ENCODE measurements at regions not wholly inside any gene's neighbourhood (a gene's known extent, or its start where the extent isn't known, plus 50 kb on each side); places are given as distances from the start of the nearest gene placed in this dataset.

DNA sequence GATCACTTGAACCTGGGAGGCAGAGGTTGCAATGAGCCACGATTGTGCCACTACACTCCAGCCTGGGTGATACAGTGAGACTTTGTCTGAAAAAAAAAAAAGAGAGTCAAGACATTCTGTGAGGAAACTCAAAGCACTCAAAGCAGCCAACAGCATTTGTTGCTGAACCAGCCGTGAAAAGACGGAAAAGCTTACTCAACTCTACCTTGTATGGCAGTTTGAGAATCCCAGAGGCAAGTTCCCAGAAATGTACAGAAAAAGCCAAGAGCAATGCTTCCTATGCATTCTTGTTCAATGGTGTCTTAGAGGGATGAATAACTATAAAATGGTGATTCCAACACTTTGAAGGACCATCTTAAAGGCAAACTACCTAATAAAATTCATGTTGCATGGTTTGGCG lies 170.2 kb downstream of the HSD17B3 start:
- TF ChIP-seq, protein P1, sequence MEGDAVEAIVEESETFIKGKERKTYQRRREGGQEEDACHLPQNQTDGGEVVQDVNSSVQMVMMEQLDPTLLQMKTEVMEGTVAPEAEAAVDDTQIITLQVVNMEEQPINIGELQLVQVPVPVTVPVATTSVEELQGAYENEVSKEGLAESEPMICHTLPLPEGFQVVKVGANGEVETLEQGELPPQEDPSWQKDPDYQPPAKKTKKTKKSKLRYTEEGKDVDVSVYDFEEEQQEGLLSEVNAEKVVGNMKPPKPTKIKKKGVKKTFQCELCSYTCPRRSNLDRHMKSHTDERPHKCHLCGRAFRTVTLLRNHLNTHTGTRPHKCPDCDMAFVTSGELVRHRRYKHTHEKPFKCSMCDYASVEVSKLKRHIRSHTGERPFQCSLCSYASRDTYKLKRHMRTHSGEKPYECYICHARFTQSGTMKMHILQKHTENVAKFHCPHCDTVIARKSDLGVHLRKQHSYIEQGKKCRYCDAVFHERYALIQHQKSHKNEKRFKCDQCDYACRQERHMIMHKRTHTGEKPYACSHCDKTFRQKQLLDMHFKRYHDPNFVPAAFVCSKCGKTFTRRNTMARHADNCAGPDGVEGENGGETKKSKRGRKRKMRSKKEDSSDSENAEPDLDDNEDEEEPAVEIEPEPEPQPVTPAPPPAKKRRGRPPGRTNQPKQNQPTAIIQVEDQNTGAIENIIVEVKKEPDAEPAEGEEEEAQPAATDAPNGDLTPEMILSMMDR (conservative IDR thresholded peaks at IDR 0.05), result no peak

DNA sequence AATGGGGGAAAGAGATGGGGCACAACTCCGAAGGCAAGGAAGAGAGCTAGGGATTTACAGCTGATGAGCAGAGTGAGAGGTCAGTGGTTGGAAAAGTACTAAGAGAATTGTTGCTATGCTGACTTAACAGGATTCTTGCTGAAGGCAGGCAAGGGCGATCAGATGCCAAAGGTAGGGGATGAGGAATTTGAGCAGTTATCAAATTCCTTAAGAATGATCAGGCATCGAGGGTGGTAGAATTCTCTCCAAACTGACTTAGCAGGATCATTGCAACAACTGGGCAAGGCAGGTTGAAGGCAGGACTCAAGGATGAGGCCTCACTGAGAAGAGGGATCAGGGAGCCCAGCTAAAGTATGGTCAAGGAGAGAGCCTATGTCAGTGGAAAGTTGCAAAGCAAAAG lies 171.0 kb downstream of the HSD17B3 start:
- no peak overlapping the region for H3K27ac ChIP-seq
- TF ChIP-seq, protein P1 (conservative IDR thresholded peaks at IDR 0.05), result no peak

More for the DNA sequence above, 170.2 kb downstream of the HSD17B3 start:
- H3K27ac ChIP-seq, result no peak overlapping the region

DNA sequence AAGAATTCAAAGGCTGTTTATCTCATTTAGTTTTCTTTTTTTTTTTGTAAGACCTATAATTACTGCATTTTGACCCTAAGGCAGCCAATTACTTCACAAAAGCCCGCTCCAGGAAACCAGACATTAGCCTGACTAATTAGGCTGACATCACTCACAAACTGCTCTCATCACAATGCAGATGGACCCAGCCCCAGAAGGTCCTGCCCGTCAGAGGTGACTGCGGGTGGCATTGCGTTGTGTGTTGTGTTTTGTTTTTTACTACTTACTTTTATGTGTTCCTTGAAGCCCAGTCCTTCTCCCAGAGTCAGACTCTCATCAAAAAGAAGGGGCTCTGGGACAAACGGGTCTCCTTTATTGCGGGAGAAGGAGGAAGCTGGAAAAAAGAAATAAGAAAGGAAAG lies 172.2 kb downstream of the HSD17B3 start:
- TF ChIP-seq, protein P1 (conservative IDR thresholded peaks at IDR 0.05), result no peak
- H3K27ac ChIP-seq, result no peak overlapping the region

DNA sequence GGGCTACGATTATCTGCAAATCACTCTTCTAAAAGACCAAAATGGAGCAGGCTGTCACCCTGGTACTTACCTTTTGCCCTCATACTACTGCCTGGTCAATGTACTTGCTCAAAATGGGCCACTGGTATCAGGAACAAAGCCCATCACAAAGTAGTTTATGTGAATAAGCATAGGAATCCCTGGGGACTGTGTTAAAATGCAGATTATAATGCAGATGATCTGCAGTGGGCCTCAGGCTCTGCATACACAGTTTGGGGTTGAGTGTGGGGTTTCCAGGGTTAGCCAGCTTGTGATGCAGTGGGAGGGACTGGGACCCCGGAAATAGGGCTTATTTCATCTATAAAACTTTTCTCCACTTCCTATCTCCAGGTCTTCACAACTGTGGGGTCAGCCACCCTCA lies 173.1 kb downstream of the HSD17B3 start:
- H3K27ac ChIP-seq, result no peak overlapping the region
- TF ChIP-seq, protein P1 (conservative IDR thresholded peaks at IDR 0.05), result no peak

DNA sequence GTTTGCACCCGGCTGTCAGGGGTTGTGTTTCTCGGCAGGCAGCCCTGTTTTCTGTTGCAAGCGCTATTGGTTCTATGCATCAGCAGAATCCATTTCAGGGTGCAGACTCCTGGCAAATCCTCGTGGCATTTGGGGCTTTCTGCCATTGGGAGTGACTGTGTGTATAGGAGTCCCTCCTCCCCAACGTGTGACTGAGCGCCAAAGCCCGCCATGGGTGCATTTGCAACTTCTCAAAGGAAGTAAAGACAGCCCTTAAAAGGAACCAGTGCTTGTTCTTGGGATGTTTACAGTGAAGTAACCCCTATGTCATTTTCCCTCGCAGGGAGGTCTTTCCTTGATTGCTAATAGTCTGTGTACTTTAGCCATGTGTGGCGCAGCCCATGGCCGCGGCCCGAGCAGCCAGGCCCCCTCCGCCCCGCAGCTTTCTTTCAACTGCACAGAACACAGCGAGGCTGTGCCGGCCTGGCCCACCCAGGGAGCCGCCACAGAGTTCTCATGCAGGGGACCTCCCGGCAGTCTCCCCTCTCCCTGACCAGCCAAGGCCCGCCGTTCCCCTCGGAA lies 175.6 kb downstream of the HSD17B3 start:
- TF ChIP-seq, protein P1 (conservative IDR thresholded peaks at IDR 0.05), result no peak
- no peak overlapping the region for H3K27ac ChIP-seq

DNA sequence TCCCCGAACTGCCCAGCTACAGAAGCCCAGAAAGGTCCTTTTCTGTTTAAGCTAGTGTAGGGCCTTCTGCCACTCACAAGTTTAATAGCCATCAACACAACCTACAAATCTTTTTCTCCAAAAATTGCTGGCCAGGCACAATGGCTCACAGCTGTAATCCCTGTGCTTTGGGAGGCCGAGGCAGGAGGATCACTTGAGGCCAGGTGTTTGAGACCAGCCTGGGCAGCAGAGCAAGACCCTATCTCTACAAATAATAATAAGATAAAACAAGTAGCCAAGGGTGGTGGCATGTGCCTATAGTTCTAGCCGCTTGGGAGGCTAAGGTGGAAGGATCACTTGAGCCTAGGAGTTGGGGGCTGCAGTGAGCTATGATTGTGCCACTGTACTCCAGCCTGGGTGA lies 176.4 kb downstream of the HSD17B3 start:
- H3K27ac ChIP-seq, result no peak overlapping the region
- TF ChIP-seq, protein P1 (conservative IDR thresholded peaks at IDR 0.05), result no peak

DNA sequence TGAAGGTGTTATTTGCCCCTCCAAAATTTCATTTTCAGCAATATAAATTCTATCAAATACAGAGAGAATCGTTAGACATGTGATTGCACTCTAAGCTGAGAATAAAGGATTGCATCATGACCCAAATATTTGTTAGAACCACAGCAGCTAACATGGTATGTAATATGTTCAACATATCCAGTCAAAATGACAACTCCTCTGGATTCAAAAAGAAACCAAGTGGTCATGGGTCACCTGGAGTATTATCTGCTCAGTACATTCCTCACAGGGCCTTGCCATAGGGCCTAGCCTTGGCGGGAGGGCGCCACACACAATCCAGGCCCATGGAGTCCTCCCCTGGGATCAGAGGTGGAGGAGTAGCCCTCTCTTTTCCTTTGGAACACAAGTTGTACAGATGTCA lies 179.2 kb downstream of the HSD17B3 start:
- H3K27ac ChIP-seq, result no peak overlapping the region
- TF ChIP-seq, protein P1 (conservative IDR thresholded peaks at IDR 0.05), result no peak
